ENCODE measurements at regions not wholly inside any gene's neighbourhood (a gene's known extent, or its start where the extent isn't known, plus 50 kb on each side); places are given as distances from the start of the nearest gene placed in this dataset.
"Not testable (repeated sequence)": the region's sequence is repeated elsewhere in the genome, so short reads cannot be mapped to it uniquely, and the experiment has no call there.

DNA sequence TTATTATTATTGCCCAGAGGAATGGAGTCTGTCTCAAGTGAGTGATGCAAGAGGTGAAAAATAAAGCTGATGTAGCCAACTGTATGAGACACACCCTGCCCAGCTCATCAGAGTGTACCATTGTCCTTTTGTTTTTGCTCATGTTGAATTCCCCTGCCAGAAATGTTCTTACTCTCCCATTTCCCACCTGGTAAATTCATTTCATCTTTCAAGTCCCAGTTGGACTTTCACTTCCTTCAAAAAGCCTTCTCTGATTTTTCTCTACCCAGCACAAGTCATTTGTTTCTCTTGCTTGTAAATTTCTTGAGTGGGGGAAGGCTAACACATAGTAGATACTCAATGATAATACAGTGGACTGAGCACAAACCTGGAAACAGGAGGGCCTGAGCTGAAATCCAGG, 394.5 kb upstream of the ZNF462 start:
- H3K9ac ChIP-seq (ENCODE audit: insufficient read length): no peak overlapping the region
- H3K9me3 ChIP-seq (ENCODE audit: low read depth, low read length): no peaks in the 10 kb centered on the region
- H3K27ac ChIP-seq: no peak overlapping the region
- DNase-seq (ENCODE audit: low read depth, low spot score): no peak
- H3K36me3 ChIP-seq (ENCODE audit: insufficient read depth, low read length): no peaks in the 10 kb centered on the region
- TF ChIP-seq POLR2AphosphoS5 (IDR thresholded peaks at IDR 0.05; ENCODE audit: borderline replicate concordance, low read depth, low read length): no peak
- H3K4me3 ChIP-seq: no peak overlapping the region

DNA sequence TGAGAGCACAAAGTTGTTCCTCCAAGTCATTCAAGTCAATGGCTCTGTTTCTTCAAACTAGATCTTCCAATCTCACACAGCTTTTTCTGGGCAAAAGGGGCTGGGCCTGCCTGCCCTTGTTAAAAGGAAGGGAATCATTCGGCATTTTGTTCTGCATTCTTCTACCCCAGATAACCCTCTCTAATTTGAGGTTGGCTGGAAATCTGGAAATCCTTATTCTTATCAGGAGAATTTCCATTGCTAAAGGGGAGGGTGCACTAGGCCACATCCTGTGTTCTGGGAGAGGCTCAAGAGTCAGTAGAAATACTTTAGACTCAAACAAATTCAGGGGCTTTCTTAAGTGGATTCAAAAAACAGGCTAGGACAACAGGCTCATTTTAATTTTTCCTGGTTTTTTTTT, 384.7 kb upstream of the ZNF462 start:
- no peaks in the 10 kb centered on the region for H3K9me3 ChIP-seq (ENCODE audit: low read depth, low read length)
- peak overlapping the region; percentile 98 for H3K27ac ChIP-seq
- no peaks in the 10 kb centered on the region for H3K36me3 ChIP-seq (ENCODE audit: insufficient read depth, low read length)
- peak overlapping the region; percentile 65 for H3K4me3 ChIP-seq
- peak overlapping the region; percentile 61 for H3K9ac ChIP-seq (ENCODE audit: insufficient read length)
- TF ChIP-seq EZH2 (IDR thresholded peaks at IDR 0.05) (no peak), POLR2AphosphoS5 (IDR thresholded peaks at IDR 0.05; ENCODE audit: borderline replicate concordance, low read depth, low read length) (no peak), FOXP2 (optimal IDR thresholded peaks at IDR 0.05; ENCODE audit: control extremely low read depth, extremely low read length, insufficient read depth) (no peak)
- DNase-seq (ENCODE audit: low read depth, low spot score): no peak

GRCh38 chr9:106478727-106479126, 384.2 kb upstream of the ZNF462 start:
- Histone ChIP-seq H3K9me3 (ENCODE audit: low read depth, low read length) (no peaks in the 10 kb centered on the region), H3K9ac (ENCODE audit: insufficient read length) (peak overlapping the region; percentile 61), H3K4me3 (peak overlapping the region; percentile 65), H3K27ac (peak overlapping the region; percentile 98), H3K36me3 (ENCODE audit: insufficient read depth, low read length) (no peaks in the 10 kb centered on the region)
- DNase-seq (ENCODE audit: low read depth, low spot score): no peak
- TF ChIP-seq POLR2AphosphoS5 (IDR thresholded peaks at IDR 0.05; ENCODE audit: borderline replicate concordance, low read depth, low read length): no peak
- TF ChIP-seq EZH2 (IDR thresholded peaks at IDR 0.05): no peak
- no peak for TF ChIP-seq FOXP2 (optimal IDR thresholded peaks at IDR 0.05; ENCODE audit: control extremely low read depth, extremely low read length, insufficient read depth)

DNA sequence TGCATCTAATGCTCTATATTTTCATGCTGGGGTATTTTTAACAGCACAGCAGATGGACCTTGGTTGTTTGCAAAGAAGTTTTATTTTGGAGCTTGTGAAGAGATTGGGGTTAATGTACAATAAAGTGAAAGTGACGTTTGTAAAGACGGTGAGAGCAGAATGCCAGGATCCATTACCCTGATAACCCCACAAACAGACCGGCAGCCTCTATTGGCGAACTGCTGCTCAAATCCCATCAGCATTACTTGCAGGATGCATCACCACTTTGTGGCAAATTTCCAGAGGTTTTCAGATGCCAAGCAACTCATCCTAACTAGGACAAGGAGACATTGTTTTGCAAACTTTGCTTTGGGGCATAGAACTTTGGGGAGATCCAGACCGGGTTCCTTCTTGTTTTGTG, 383.3 kb upstream of the ZNF462 start:
- no peaks in the 10 kb centered on the region for H3K36me3 ChIP-seq (ENCODE audit: insufficient read depth, low read length)
- TF ChIP-seq FOXP2 (optimal IDR thresholded peaks at IDR 0.05; ENCODE audit: control extremely low read depth, extremely low read length, insufficient read depth) (no peak), POLR2AphosphoS5 (IDR thresholded peaks at IDR 0.05; ENCODE audit: borderline replicate concordance, low read depth, low read length) (no peak), EZH2 (IDR thresholded peaks at IDR 0.05) (no peak)
- DNase-seq (ENCODE audit: low read depth, low spot score): no peak

DNA sequence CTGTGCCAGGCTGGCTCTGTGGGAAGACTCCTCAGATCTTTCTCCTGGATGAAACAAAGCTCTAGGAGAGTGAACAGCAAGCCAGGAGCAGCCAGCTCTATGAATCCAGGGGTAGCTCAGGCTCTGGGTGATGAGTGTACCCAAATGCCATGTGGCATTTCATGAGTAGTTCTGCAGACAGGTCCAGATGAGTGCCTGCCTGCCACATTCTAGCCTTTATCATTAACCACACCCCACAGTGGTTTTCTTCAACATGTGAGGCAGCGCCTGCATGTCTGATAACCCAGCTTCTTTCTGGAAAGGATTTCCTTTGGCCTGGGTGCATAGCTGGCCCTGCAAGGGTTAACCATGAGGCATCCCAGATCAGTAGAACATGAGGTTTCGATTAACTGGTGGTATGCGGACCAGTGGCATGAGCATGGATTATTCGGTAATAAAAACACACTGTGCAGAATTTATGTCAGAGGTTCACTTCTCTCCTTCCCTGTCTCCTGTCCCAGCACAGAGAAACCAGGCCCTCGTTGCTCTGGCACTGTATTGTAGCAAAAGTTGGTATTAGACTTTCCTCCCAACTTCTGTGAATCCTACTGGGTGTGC, 381.9 kb upstream of the ZNF462 start:
- no peak for DNase-seq (ENCODE audit: low read depth, low spot score)
- Histone ChIP-seq H3K27ac (peak overlapping the region; percentile 98), H3K9ac (ENCODE audit: insufficient read length) (peak overlapping the region; percentile 75), H3K4me3 (peak overlapping the region; percentile 52), H3K36me3 (ENCODE audit: insufficient read depth, low read length) (no peaks in the 10 kb centered on the region), H3K9me3 (ENCODE audit: low read depth, low read length) (no peaks in the 10 kb centered on the region)
- TF ChIP-seq FOXP2 (optimal IDR thresholded peaks at IDR 0.05; ENCODE audit: control extremely low read depth, extremely low read length, insufficient read depth) (no peak), POLR2AphosphoS5 (IDR thresholded peaks at IDR 0.05; ENCODE audit: borderline replicate concordance, low read depth, low read length) (peak; percentile 41; the same call in 1 of the 2 replicates)

More for the DNA sequence above, 383.3 kb upstream of the ZNF462 start:
- peak overlapping the region; percentile 98 for H3K27ac ChIP-seq
- no peak overlapping the region for H3K4me3 ChIP-seq
- H3K9me3 ChIP-seq (ENCODE audit: low read depth, low read length): no peaks in the 10 kb centered on the region
- H3K9ac ChIP-seq (ENCODE audit: insufficient read length): no peak overlapping the region

DNA sequence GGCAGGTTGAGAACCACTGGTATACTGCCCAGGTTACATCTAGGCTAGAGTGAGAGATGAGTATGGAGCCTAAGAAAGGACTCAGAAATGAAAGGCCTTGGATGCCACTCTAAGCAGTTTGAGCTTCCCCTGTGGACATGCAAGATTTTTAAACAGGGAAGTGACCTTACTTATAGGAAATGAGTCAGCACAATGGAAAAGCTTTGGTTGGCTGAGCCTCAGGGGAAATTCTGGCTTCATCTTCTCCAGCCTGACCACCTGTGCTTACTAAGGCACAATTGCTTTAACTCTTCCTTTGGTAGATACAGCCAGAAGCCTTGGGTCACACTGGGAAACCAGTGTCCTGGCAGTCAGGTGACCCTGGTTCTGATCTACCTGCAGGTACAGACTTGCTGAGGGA, 380.2 kb upstream of the ZNF462 start:
- no peaks in the 10 kb centered on the region for H3K9me3 ChIP-seq (ENCODE audit: low read depth, low read length)
- peak overlapping the region; percentile 98 for H3K27ac ChIP-seq
- H3K9ac ChIP-seq (ENCODE audit: insufficient read length): peak overlapping the region; percentile 75
- DNase-seq (ENCODE audit: low read depth, low spot score): no peak
- TF ChIP-seq POLR2AphosphoS5 (IDR thresholded peaks at IDR 0.05; ENCODE audit: borderline replicate concordance, low read depth, low read length) (peak; percentile 43; the same call in 1 of the 2 replicates), FOXP2 (optimal IDR thresholded peaks at IDR 0.05; ENCODE audit: control extremely low read depth, extremely low read length, insufficient read depth) (no peak)
- peak overlapping the region; percentile 17 for H3K4me3 ChIP-seq
- no peaks in the 10 kb centered on the region for H3K36me3 ChIP-seq (ENCODE audit: insufficient read depth, low read length)

DNA sequence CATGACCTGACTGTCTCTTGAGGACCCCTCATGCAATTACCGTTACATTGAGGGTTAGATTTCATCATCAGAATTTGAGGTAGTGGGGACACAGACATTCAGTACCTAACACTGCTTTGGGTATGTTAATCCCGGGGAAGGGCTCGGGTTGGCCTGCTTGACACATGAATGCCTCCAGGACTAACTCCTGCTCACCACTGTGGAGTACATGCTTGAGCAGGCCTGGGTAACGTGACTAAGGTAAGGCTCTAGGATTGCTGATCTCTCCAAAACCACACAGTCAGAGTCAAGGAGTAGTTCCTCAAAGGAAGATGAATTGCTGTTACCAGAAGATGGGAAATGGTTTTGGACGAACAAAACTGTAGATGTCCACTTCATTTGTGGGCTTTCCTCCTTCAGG, 376.3 kb upstream of the ZNF462 start:
- Histone ChIP-seq H3K9ac (ENCODE audit: insufficient read length) (no peak overlapping the region), H3K36me3 (ENCODE audit: insufficient read depth, low read length) (no peaks in the 10 kb centered on the region), H3K27ac (no peak overlapping the region), H3K4me3 (no peak overlapping the region), H3K9me3 (ENCODE audit: low read depth, low read length) (no peaks in the 10 kb centered on the region)
- TF ChIP-seq EZH2 (IDR thresholded peaks at IDR 0.05): no peak
- no peak for TF ChIP-seq POLR2AphosphoS5 (IDR thresholded peaks at IDR 0.05; ENCODE audit: borderline replicate concordance, low read depth, low read length)
- no peak for TF ChIP-seq FOXP2 (optimal IDR thresholded peaks at IDR 0.05; ENCODE audit: control extremely low read depth, extremely low read length, insufficient read depth)
- no peak for DNase-seq (ENCODE audit: low read depth, low spot score)

DNA sequence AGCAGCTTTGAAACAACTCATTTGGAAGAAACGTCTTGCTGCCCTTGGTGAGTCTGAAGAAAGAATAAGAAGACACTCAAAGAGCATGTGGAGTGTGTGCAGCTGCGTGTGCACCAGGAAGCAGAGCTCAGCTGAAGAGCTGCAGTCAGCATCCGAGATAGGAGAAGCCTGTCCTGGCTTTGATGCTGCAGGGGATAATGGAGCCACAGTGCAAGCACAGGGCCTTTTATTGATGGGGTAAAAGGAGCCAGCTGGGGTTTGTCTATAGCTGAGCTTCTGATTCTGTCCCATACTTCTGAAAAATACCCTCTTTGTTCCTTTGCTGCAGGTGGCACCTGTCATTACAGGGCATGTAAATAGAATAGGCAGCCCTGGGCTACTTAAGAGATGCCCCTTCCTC, 375.7 kb upstream of the ZNF462 start:
- DNase-seq (ENCODE audit: low read depth, low spot score): no peak

DNA sequence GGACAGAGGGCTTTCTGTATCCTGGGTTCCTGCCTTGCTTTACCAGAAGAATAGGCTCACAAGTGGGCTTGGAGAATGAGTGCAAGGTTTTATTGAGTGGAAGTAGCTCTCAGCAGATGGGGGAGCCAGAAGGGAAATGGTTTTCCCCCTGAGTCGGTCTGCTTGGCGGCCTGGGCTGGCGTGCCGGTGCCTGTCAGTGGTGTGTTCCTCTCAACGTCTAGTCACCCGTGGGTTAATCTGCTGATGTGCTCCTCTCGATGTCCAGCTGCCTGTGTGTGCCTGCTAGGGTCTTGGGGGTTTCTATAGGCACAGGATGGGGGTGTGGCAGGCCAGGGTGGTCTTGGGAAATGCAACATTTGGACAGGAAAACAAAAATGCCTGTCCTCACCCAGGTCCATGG, 370.8 kb upstream of the ZNF462 start:
- H3K9me3 ChIP-seq (ENCODE audit: low read depth, low read length); H3K9ac ChIP-seq (ENCODE audit: insufficient read length); H3K4me3 ChIP-seq; H3K27ac ChIP-seq; H3K36me3 ChIP-seq (ENCODE audit: insufficient read depth, low read length); DNase-seq (ENCODE audit: low read depth, low spot score): not testable (repeated sequence)

More for the DNA sequence above, 375.7 kb upstream of the ZNF462 start:
- H3K27ac ChIP-seq: no peak overlapping the region
- no peak overlapping the region for H3K4me3 ChIP-seq
- no peaks in the 10 kb centered on the region for H3K9me3 ChIP-seq (ENCODE audit: low read depth, low read length)
- H3K36me3 ChIP-seq (ENCODE audit: insufficient read depth, low read length): no peaks in the 10 kb centered on the region
- TF ChIP-seq POLR2AphosphoS5 (IDR thresholded peaks at IDR 0.05; ENCODE audit: borderline replicate concordance, low read depth, low read length): no peak
- TF ChIP-seq FOXP2 (optimal IDR thresholded peaks at IDR 0.05; ENCODE audit: control extremely low read depth, extremely low read length, insufficient read depth): no peak
- no peak for TF ChIP-seq EZH2 (IDR thresholded peaks at IDR 0.05)
- no peak overlapping the region for H3K9ac ChIP-seq (ENCODE audit: insufficient read length)

Measured in SK-N-MC (cell line).